ENCODE measurements at regions not wholly inside any gene's neighbourhood (a gene's known extent, or its start where the extent isn't known, plus 50 kb on each side); places are given as distances from the start of the nearest gene placed in this dataset.

DNA sequence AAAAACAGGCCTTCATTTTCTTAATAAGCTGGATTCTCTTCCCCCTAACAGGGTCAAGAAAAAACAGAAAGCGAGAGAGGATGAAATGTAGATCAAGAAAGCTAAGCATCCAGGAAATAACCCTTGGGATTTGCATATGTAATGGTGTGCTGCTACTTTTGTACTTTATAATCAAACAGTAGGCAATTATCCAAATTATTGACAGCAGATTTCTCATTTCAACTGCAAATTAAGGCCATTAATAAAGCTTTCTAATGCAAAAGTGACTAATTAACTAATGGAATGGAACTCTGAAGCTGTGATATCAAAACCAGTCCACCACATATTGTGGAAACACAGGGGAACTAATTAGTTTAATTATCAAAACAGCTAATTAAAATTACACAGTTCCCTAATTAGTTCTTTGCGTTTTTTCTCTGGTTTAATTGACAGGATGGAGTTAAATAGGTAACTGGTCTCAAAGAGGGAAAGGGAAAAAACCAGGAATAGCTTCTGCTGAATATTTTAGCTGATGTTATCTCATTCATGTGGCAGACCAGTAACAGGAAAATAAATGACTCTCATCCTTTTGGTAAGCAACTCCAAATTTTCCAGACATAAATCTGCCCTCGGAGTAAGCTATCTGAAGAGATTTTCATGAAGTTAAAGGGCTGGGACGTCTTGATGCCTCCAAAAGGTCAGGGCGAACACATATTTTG is 182.7 kb upstream of the LMO3 start:
- TF ChIP-seq, protein P1, sequence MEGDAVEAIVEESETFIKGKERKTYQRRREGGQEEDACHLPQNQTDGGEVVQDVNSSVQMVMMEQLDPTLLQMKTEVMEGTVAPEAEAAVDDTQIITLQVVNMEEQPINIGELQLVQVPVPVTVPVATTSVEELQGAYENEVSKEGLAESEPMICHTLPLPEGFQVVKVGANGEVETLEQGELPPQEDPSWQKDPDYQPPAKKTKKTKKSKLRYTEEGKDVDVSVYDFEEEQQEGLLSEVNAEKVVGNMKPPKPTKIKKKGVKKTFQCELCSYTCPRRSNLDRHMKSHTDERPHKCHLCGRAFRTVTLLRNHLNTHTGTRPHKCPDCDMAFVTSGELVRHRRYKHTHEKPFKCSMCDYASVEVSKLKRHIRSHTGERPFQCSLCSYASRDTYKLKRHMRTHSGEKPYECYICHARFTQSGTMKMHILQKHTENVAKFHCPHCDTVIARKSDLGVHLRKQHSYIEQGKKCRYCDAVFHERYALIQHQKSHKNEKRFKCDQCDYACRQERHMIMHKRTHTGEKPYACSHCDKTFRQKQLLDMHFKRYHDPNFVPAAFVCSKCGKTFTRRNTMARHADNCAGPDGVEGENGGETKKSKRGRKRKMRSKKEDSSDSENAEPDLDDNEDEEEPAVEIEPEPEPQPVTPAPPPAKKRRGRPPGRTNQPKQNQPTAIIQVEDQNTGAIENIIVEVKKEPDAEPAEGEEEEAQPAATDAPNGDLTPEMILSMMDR (IDR thresholded peaks at IDR 0.05; ENCODE audit: low read length) = no peak
- TF ChIP-seq EZH2 (optimal IDR thresholded peaks at IDR 0.05; ENCODE audit: low read depth, low read length) = no peak

Measured in MM.1S (cell line).